Thyroid gland (tissue), 4 donors: ENCODE measurements at regions not wholly inside any gene's neighbourhood (a gene's known extent, or its start where the extent isn't known, plus 50 kb on each side); places are given as distances from the start of the nearest gene placed in this dataset.

Source experiments
- POLR2A ChIP-seq, 2 donors: fragments of 450-650 bp; IDR thresholded peaks; one replicate each; pipeline ENCODE4 v1.6.1; 2017; ENCODE audit warnings: antibody characterized with exemption in 2 of 2, mild to moderate bottlenecking in 2 of 2, moderate library complexity in 1 of 2
- TF ChIP-seq, protein P1 (sequence below), 6 experiments: fragments of 200-600 bp in 3 of 6; fragments of 450-650 bp in 3 of 6; sonication (generic) in 3 of 6; IDR thresholded peaks; one replicate each; pipeline ENCODE4 v1.5.1; 2016 to 2019; ENCODE audit warnings: antibody characterized with exemption in 6 of 6, mild to moderate bottlenecking in 2 of 6, inconsistent platforms in 1 of 6, moderate library complexity in 1 of 6

DNA sequence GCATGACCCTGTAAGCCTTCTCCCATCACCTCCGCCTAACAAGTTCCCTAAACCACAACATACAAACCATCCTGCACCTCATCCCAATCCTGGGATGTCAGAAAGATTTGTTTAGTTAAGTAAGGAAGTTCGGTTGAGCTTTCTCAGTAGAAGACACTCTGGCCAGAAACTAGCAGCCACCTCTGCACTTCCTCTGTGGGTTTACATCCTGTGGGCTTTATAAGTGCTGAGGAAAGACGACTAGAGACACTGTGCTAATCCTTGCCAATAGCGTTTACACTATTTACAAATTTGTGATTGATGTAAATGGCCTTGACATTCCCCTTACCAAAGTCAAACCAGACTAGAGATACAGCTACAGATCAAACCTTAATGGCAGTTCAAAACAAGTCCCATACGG, 246.0 kb downstream of the KDM5D start:
- TF ChIP-seq POLR2A (IDR thresholded peaks at IDR 0.05) = no peak
- TF ChIP-seq, protein P1, sequence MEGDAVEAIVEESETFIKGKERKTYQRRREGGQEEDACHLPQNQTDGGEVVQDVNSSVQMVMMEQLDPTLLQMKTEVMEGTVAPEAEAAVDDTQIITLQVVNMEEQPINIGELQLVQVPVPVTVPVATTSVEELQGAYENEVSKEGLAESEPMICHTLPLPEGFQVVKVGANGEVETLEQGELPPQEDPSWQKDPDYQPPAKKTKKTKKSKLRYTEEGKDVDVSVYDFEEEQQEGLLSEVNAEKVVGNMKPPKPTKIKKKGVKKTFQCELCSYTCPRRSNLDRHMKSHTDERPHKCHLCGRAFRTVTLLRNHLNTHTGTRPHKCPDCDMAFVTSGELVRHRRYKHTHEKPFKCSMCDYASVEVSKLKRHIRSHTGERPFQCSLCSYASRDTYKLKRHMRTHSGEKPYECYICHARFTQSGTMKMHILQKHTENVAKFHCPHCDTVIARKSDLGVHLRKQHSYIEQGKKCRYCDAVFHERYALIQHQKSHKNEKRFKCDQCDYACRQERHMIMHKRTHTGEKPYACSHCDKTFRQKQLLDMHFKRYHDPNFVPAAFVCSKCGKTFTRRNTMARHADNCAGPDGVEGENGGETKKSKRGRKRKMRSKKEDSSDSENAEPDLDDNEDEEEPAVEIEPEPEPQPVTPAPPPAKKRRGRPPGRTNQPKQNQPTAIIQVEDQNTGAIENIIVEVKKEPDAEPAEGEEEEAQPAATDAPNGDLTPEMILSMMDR (IDR thresholded peaks at IDR 0.05) = no peak
